Smooth muscle cell (in vitro differentiated cells): ENCODE measurements at regions not wholly inside any gene's neighbourhood (a gene's known extent, or its start where the extent isn't known, plus 50 kb on each side); places are given as distances from the start of the nearest gene placed in this dataset.

Source experiments
- DNase-seq: peaks from one replicate; lab custom pipeline; 2025; ENCODE audit not compliant: unreplicated experiment; lab: John Stamatoyannopoulos, UW
- H2AFZ ChIP-seq: fragments of 200-600 bp; sonication (generic); 2 replicates; pipeline ENCODE4 v1.6.0; 2016; ENCODE audit warnings: antibody characterized with exemption, low read depth, mild to moderate bottlenecking
- H3F3A ChIP-seq: fragments of 200-600 bp; sonication (generic); 2 replicates; pipeline ENCODE4 v1.6.0; 2017; ENCODE audit warnings: antibody characterized with exemption, low read depth
- H3K27ac ChIP-seq: fragments of 200-600 bp; sonication (generic); 2 replicates; pipeline ENCODE4 v1.5.1; 2016; ENCODE audit warnings: low read depth, mild to moderate bottlenecking
- H3K27me3 ChIP-seq: fragments of 200-600 bp; sonication (generic); 2 replicates; pipeline ENCODE4 v1.6.1; 2016; ENCODE audit warnings: low read depth, mild to moderate bottlenecking
- H3K36me3 ChIP-seq: fragments of 200-600 bp; sonication (generic); 2 replicates; pipeline ENCODE4 v1.5.1; 2016; ENCODE audit warnings: low read depth
- H3K4me1 ChIP-seq: fragments of 200-600 bp; sonication (generic); 2 replicates; pipeline ENCODE4 v1.5.1; 2016; ENCODE audit warnings: low read depth
- H3K4me2 ChIP-seq: fragments of 200-600 bp; sonication (generic); 2 replicates; pipeline ENCODE4 v1.6.0; 2016; ENCODE audit warnings: mild to moderate bottlenecking
- H3K4me3 ChIP-seq: fragments of 200-600 bp; sonication (generic); 2 replicates; pipeline ENCODE4 v1.5.1; 2016; ENCODE audit warnings: mild to moderate bottlenecking
- H3K79me2 ChIP-seq: fragments of 200-600 bp; sonication (generic); 2 replicates; pipeline ENCODE4 v1.6.0; 2016; ENCODE audit warnings: low read depth, mild to moderate bottlenecking
- H3K9ac ChIP-seq: fragments of 200-600 bp; sonication (generic); 2 replicates; pipeline ENCODE4 v1.6.0; 2016; ENCODE audit warnings: low read depth
- H3K9me3 ChIP-seq: fragments of 200-600 bp; sonication (generic); replicated peaks from 2 replicates; pipeline ENCODE4 v1.5.1; 2016; ENCODE audit warnings: low read depth
- H4K20me1 ChIP-seq: fragments of 200-600 bp; sonication (generic); 2 replicates; pipeline ENCODE4 v1.6.0; 2016; ENCODE audit warnings: low read depth
- WGBS: methylation state at CpG from one replicate; pipeline ENCODE4 v1.1.7; 2016; ENCODE audit warnings: low lambda C conversion rate; 5-methylcytosine and 5-hydroxymethylcytosine counted together
- TF ChIP-seq, protein P1 (sequence below): fragments of 200-600 bp; sonication (generic); IDR thresholded peaks from 2 replicates; pipeline ENCODE4 v1.5.1; 2017; ENCODE audit warnings: borderline replicate concordance, mild to moderate bottlenecking, antibody characterized with exemption; ENCODE audit not compliant: insufficient read depth, poor library complexity, severe bottlenecking

DNA sequence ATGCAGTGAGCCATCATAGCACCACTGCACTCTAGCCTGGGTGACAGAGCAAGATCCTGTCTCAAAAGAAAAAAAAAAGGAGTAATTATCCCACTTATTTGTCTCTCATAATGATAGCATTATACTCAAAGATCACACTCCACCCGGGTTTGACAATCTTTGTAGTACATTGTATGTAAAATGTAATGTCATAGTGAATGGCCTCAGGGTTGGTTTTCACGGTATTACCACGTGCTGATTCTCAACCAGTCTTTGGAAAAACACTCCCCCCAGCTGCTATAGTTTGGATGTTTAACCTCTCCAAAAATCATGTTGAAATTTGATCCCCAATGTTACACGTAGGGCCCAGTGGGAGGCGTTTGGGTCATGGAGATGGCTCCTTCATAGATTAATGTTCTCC is 402.4 kb upstream of the GRAMD2B start:
- Histone ChIP-seq H3K4me2 (no peak overlapping the region), H4K20me1 (no peaks in the 10 kb centered on the region), H3K36me3 (no peaks in the 10 kb centered on the region), H3K9me3 (no peaks in the 10 kb centered on the region), H3K4me1 (peaks cover 4% of the 10 kb centered on the region), H3K9ac (no peak overlapping the region), H3K79me2 (no peaks in the 10 kb centered on the region), H3K27ac (no peak overlapping the region), H3F3A (no peaks in the 10 kb centered on the region), H3K4me3 (no peak overlapping the region), H2AFZ (no peak overlapping the region), H3K27me3 (no peaks in the 10 kb centered on the region)
- no peak for DNase-seq
- TF ChIP-seq, protein P1, sequence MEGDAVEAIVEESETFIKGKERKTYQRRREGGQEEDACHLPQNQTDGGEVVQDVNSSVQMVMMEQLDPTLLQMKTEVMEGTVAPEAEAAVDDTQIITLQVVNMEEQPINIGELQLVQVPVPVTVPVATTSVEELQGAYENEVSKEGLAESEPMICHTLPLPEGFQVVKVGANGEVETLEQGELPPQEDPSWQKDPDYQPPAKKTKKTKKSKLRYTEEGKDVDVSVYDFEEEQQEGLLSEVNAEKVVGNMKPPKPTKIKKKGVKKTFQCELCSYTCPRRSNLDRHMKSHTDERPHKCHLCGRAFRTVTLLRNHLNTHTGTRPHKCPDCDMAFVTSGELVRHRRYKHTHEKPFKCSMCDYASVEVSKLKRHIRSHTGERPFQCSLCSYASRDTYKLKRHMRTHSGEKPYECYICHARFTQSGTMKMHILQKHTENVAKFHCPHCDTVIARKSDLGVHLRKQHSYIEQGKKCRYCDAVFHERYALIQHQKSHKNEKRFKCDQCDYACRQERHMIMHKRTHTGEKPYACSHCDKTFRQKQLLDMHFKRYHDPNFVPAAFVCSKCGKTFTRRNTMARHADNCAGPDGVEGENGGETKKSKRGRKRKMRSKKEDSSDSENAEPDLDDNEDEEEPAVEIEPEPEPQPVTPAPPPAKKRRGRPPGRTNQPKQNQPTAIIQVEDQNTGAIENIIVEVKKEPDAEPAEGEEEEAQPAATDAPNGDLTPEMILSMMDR: no peak
- 92% methylated on average over 5 of the region's 5 CpGs for WGBS

DNA sequence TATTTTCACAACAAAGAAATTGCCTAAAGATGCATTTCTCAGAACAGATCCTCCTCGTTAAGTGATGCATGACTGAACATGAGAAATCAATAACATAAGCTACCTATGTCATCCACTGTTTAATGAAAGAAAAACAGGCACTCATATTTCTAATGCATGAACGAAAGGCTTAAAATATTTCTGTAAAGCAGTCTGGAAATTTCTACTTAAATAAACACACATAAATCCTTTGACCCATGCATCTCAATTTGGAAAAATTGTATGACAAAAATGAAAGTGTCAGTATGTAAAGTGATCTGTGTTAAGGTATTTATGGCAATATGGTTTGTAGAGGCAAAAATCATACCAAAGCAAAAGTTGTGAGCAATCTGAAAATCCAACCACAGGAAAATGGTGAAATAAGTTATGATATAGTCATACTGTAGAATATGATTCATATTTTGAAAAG is 399.2 kb upstream of the GRAMD2B start:
- Histone ChIP-seq H3K79me2 (no peaks in the 10 kb centered on the region), H4K20me1 (no peaks in the 10 kb centered on the region), H3K9me3 (no peaks in the 10 kb centered on the region), H3K27me3 (no peaks in the 10 kb centered on the region), H2AFZ (no peak overlapping the region), H3K9ac (no peak overlapping the region), H3K4me2 (no peak overlapping the region), H3K36me3 (no peaks in the 10 kb centered on the region), H3K4me3 (no peak overlapping the region), H3K4me1 (no peaks in the 10 kb centered on the region), H3K27ac (no peak overlapping the region), H3F3A (no peaks in the 10 kb centered on the region)
- DNase-seq: no peak
- WGBS: 89% methylated on average over 2 of the region's 2 CpGs
- TF ChIP-seq, protein P1: no peak

- TF ChIP-seq, protein P1: no peak
- Histone ChIP-seq H4K20me1 (no peaks in the 10 kb centered on the region), H2AFZ (no peak overlapping the region), H3K4me1 (no peaks in the 10 kb centered on the region), H3K9ac (no peak overlapping the region), H3K27me3 (no peaks in the 10 kb centered on the region), H3K36me3 (no peaks in the 10 kb centered on the region), H3K4me2 (no peak overlapping the region), H3K4me3 (no peak overlapping the region), H3K79me2 (no peaks in the 10 kb centered on the region), H3K9me3 (no peaks in the 10 kb centered on the region), H3F3A (no peaks in the 10 kb centered on the region), H3K27ac (no peak overlapping the region)
- DNase-seq: no peak
- WGBS: 100% methylated on average over 3 of the region's 3 CpGs
Measured at GRCh38 chr5:126027149-126027548, 396.1 kb upstream of the GRAMD2B start.

- H4K20me1 ChIP-seq: no peaks in the 10 kb centered on the region
- no peaks in the 10 kb centered on the region for H3K79me2 ChIP-seq
- no peak overlapping the region for H2AFZ ChIP-seq
- H3F3A ChIP-seq: no peaks in the 10 kb centered on the region
- 95% methylated on average over 2 of the region's 2 CpGs for WGBS
- H3K4me2 ChIP-seq: no peak overlapping the region
- no peak overlapping the region for H3K9ac ChIP-seq
- no peak for DNase-seq
- H3K4me1 ChIP-seq: no peaks in the 10 kb centered on the region
- no peaks in the 10 kb centered on the region for H3K36me3 ChIP-seq
- H3K4me3 ChIP-seq: no peak overlapping the region
- no peak overlapping the region for H3K27ac ChIP-seq
- no peaks in the 10 kb centered on the region for H3K27me3 ChIP-seq
- no peaks in the 10 kb centered on the region for H3K9me3 ChIP-seq
- TF ChIP-seq, protein P1: no peak
Measured at GRCh38 chr5:126027652-126028051, 395.6 kb upstream of the GRAMD2B start.
